GM18861 (cell line): ENCODE measurements at regions not wholly inside any gene's neighbourhood (a gene's known extent, or its start where the extent isn't known, plus 50 kb on each side); places are given as distances from the start of the nearest gene placed in this dataset.
"Not testable (repeated sequence)": the region's sequence is repeated elsewhere in the genome, so short reads cannot be mapped to it uniquely, and the experiment has no call there.

Source experiments
- ATAC-seq: cut with Tn5 transposase; IDR thresholded peaks from one replicate; pipeline ENCODE4 v1.9.1; 2021; ENCODE audit not compliant: unreplicated experiment

DNA sequence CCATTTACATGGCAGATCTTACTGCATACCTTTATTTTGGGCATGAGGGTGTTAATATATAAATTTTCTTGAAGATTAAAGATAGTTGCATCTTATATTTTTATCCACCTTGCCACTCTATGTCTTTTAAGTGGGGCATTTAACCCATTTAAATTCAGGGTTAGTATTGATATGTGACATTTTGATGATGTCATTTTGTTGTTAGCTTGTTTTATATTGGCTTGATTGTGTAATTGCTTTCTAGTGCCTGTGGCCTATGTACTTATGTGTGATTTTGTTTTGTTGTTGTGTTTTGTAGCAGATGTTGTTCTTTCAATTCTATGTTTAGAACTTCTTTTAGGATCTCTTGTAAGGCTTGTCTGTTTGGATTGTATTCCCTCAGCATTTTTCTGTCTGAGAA lies 939.9 kb upstream of the CDH9 start:
- no peak for ATAC-seq

DNA sequence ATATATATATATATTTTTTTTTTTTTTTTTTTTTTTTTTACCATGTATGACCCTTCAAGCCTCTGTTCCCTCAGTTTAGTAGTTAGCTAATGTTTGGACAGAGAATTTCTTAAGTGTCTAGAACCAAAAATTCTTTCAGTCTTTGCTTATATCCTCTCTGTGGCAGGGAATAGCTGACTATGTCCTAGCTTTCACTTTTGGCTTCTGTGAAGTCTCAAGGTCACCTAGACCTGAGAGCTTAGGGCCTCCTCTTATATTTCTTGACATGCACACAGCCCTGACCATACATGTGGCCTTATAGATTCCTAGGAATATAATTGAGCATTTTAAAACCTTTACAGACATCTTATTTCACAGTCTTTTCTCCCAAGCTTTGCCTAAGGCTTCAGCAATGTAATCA lies 930.8 kb upstream of the CDH9 start:
- no peak for ATAC-seq

DNA sequence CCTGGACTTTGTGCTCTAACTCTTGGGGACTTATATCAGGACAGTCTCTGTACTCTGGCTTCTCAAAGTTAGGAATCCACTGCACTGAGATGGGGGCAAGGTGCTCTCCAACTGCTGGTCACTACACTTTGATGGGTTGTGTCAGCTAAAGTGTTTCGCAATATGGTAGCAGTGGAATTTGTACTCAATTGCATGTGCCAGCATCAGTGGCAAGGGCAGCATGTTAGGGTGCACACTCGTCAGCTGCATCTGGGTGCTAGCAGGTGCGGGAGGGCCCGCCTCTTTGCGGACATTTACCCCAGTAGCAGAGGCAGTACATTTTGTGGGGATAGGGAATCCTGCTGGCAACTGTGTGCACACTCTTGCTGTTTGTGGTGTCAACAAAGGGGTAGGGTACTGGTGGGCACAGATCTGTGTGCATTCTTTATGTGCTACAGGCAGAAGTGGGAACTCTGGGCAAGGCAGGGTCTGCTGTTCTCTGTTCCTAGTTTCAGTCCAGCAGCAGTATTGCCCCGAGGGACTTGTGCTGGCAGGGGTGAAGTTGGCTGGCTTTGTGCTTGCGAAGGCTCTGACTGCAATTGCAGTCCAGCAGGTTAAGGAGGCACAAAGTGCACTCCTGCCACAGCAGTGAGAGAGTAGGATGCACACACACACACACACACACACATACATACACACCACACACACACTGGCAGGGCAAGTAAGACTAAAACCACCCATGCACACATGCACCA lies 924.8 kb upstream of the CDH9 start:
- ATAC-seq, result no peak

DNA sequence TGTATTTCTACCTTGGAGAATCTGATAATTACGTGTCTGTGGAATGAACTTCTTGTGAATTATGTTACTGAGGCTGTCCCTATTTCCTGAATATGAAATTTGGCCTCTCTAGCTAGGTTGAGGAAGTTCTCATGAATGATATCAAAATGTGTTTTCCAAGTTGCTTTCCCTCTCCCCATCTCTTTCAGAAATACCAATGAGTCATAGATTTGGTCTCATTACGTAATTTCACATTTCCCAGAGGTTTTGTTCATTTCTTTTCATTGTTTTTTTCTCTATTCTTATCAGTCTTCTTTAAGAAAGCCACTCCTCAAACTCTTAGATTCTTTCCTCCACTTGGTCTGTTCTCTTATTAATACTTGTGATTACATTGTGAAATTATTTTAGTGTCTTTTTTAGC lies 923.8 kb upstream of the CDH9 start:
- ATAC-seq, result no peak

DNA sequence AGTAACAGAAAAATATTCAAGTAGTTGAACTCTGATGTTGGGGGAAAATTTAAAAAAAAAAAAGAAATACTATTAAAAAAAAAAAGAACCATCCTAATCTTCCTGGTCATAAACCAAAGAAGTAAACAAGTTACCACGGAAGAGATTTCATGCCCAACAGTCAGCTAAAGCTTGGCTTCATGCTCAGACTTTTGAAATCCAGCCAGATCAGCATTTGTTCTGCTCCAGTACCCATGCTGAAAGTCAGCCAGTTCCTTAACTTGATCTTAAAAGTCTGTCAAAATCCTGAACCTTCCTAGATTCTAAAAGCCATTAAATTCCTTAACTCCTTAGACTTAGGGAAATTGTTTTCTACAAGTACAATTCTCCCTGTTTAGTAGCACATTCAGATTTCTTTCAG lies 908.7 kb upstream of the CDH9 start:
- ATAC-seq, result no peak

DNA sequence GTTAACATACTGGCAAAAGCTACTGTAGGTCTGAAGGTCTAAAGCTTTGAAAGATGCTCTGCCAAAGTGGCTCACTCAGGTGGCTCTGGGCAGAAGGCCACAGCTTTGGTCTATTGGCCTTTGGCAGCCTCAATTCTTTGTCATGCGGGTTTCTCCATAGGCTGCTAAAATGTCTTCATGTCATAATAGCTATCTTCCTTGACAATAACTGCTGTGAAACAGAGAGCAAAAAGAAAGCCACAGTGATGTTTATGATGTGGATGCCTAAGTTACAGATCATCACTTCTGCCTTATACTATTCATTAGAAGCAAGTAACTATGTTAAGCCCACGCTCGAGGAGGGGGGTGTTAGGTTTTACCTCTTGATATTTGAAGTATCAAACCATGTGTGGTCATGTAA lies 906.1 kb upstream of the CDH9 start:
- no peak for ATAC-seq

DNA sequence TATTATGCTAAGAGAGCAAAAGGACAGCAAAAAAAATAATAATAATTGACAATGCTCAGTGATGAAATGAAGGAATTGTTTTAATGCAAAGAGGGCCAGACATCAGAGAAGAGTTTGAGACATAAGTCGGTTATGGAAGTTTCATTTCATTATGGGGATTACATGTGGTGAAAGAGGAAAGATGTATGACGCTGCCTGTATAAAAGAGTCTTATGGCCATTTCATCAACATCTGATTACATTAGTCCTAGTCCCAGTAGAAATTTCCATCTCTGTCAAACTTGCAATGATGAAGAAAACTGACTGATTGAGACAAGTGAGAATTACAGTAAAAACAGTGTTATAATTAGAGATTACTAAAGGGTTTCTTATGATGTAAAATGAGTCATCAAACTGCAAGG lies 900.6 kb upstream of the CDH9 start:
- no peak for ATAC-seq

DNA sequence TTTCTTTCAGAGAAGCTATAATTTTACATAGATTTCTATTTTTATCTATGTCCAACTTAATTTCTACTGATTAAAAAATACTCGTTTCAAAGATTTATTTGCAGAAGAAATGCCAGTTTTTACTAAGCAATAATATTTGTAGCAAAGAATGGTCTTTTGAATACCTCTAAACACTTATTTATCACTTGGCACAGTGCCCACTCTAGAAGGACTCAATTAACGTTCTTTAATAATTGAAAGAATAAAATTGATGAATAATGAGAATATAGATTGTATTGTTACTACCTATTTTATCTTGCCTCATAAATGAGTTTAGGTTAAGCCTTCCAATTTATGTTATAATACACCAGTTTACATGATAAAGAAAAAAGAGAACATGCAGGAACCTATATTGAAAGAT lies 889.7 kb upstream of the CDH9 start:
- ATAC-seq, result no peak

DNA sequence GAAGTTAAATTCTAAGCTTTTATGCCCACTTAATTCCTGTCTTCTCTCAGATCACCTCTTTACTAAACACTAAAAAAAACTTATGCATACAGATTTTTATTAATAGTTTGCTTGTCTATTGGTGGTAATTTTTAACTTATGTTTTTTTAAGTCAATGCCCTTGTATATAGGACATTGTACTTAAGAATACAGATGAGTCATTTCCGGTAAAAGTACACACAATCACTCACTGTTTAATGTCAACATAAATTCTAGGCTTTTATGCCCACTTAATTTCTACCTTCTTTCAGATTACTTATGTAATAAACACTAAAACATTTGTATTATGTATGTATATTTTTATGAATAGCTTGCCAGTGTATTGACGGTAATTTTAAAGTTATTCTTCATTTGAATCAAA lies 872.8 kb upstream of the CDH9 start:
- ATAC-seq, result no peak

DNA sequence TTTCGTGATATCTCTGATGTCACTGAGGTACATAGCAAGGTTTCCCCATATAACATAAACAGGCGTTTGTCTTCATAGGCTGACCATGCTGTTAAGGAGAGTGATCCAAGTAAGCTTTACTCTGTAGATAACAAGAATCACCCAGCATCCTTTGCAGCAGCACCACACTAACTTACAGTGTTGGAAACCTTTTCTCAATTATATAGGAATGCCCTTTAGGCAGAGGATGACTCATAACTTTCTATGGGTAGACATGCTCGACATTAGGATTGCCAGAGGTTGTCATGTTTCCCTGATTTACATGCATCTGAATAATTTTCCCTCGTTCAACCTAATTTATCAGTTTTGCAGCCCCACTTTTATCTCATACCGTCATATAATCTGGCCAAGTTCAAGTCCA lies 870.0 kb upstream of the CDH9 start:
- no peak for ATAC-seq

DNA sequence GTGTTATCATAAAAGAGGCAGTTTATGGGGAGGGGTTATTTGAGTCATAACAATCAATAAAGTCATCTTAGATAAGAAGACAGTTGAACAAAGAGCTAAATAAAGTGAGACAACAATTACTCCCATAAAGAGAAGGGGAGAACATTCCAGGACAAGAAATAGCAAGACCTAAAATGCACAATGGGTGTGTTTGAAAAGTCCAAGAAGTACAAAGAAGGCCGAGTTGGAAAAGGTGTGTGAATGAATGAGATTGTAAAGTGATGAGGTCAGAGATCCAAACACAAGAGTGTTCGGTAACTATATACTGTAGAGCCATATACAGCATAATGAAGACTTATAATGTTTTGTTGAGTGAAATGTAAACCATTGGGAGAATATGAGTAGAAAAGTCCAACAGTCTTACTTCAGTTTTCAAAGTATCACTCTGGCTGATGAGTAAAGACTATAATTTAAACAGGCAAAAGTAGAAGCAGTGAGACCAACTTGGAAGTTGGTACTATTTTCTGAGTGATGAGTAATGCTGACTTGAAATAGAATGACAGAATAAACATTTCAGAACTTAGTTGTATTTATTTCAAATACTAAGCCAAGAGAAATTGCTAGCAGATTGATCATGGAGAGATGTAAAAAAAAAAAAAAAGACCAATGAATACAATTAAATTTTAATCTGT lies 868.7 kb upstream of the CDH9 start:
- no peak for ATAC-seq

DNA sequence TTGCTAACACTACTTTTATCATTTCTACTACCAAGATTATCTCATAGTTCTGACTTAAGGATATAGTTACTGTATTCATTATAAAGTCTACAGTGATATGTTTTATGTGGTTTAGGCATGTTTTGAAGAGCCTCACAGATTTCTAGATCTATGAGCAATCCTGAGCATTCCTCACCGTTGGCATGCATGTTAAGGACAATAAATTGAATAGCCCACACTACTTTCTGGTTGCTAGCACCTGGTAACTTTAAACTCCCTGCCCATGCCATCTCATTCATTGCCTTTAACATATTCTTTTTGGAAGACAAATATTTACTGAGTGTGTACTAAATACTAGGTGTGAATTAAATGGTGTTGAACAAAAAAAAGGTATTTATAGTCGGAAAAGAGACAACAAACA lies 868.1 kb upstream of the CDH9 start:
- ATAC-seq, result no peak

DNA sequence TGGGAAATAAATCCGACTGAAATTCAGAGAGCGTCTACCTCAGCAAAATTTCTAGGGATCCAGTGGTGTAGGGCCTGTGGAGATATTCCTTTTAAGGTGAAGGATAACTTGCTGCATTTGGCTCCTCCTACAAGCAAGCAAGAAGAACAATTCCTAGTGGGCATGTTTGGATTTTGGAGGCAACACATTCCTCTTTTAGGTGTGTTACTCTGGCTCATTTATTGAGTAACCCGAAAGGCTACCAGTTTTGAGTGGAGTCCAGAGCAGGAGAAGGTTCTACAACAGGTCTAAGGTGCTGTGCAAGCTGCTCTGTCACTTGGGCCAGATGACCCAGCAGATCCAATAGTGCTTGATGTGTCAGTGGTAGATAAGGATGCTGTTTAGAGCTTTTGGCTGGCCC lies 862.4 kb upstream of the CDH9 start:
- no peak for ATAC-seq

DNA sequence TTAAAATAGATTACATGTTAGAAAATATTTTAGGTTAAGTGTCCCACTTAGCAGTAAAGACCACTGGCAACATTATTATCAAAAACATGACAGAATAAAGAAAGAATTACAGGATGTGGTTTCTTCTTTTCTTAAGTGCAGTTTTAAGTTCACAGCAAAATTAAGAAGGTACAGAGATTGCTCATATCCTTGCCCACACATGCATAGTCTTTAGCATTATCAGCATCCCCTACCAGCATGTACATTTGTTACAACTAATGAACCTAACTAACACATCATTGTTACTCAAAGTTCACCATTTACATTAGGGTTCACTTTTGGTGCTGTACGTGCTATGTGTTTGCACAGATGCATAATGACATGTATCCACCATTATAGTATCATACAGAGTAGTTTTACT lies 837.7 kb upstream of the CDH9 start:
- ATAC-seq, result no peak

DNA sequence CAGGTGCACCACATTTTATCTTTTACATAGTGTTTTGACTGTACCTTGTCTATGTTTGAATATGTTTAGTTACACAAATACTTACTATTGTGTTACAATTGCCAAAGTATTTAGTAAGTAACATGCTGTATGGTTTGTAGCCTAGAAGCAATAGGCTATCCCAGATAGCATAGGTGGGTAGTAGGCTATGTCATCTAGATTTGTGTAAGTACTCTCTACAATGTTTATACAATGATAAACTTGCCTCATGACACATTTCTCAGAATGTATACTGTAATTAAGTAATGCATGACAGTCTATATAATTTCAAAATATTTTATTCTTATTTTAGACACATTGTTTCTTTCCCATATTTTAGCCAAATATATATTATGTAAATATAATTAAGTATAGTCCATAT lies 836.8 kb upstream of the CDH9 start:
- ATAC-seq, result no peak

DNA sequence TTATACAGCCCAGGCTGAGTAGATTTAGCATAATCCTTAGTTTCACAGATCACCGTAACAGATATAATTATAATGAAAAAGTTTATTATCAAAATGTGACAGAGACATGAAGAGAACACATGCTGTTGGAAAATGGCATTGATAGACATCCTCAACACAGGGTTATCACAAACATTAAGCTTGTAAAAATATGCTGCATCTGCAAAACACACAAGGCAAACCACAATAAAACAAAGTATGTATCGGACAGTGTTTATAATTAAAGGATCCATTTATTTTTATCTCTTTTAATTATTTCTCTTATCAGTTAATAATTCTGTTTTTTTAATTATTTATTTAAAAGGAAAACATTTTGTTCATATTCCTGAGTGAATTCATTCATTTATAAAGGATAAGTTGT lies 829.9 kb upstream of the CDH9 start:
- no peak for ATAC-seq

DNA sequence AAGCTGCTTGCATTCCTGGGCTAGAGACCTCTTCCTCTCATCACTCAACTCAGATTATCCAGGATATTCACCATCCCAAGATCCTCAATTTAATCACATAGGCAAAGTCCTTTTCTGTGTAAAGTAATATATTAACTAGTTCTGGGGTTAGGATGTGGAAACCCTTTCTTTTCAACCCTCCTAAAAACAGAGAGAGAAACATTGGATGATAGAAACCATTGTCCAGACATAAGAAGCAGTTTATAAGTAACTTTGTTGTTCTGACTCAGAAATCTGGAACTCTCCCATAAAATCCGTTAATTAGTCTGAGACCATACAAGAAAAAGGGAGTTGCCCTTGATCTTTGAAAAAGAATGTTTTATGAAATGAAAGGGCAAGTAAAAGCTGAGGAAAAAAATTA lies 817.1 kb upstream of the CDH9 start:
- no peak for ATAC-seq

DNA sequence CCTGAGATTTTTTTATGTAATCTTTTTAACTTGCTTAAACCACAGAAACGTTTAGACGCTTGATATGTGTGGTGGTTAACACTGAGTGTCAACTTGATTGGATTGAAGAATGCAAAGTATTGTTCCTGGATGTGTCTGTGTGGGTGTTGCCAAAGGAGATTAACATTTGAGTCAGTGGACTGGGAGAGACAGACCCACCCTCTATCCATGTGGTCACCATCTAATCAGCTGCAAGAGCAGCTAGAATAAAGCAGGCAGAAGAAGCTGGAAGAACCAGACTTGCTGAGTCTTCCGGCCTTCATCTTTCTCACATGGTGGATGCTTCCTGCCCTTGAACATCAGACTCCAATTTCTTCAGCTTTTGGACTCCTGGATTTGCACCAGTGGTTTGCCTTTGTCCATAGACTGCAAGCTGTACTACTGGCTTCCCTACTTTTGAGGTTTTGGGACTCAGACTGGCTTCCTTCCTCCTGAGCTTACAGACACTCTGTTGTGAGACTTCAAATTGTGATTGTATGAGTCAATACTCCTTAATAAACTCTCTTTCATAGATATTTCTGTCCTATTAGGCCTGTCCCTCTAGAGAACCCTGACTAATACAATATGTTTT lies 816.0 kb upstream of the CDH9 start:
- ATAC-seq, result no peak

DNA sequence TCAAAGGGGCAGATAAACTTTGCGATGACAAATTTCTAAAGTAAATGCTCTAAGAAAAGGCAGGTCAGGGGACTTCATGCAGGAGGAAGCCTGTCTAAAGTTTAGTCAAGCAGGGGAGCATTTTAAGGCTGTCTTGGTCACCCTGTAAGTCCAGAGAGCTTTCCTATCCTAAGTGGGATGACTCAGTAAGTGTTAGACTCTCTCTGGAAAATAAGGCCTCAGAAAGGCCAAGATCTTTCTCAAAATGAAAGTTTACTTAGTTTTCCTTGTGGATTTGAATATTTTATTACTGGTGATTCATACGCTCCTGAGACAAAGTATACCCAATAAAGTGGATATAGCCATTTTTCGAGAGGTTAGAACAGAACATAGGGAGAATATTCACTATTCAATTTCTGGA lies 806.9 kb upstream of the CDH9 start:
- no peak for ATAC-seq

DNA sequence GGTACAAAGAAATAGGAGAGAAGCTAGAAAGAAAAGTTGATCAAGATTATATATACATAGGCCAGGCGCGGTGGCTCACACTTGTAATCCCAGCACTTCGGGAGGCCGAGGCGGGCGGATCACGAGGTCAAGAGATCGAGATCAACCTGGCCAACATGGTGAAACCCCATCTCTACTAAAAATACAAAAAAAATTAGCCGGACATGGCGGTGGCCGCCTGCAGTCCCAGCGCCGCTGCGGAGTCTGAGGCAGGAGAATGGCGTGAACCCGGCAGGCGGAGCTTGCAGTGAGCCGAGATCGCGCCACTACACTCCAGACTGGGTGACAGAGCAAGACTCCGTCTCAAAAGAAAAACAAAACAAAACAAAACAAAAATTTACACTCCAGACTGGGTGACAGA lies 798.3 kb upstream of the CDH9 start:
- not testable (repeated sequence) for ATAC-seq

DNA sequence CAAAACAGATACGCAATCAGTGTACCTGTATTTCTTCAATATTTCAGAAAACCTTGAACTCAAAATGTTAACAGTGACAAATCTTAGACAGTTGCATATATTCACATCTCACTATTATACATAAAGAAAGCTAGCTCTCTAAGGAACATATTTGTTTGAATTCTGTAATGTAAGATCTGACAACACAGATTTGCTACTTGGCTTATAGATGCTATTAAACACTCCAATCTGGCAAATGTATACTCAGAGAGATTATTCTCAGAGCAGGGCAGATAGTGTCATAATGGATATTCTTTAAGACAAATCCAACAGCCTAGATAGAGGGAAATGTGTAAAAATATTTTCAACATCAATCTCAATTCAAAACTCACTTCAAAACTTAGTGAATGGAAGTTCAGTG lies 794.5 kb upstream of the CDH9 start:
- ATAC-seq, result no peak

DNA sequence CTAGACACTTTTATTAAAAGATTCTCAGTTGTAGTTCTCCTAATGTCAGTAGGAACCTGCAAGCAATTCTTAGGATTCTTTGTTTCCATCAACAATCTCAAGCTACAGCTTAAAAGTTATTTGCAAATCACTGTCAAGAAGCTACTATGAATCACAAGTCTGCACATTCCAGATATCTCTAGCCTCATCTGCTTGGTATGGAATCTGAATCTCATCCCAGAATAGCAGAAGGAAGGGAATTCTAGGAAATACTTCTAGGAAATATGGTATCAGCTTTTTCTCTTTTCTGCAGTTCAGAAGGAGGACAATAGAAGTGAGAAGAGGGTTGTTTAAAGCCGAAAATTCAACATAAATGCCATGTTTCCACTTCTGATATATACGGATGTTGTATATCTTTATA lies 792.2 kb upstream of the CDH9 start:
- ATAC-seq, result no peak

DNA sequence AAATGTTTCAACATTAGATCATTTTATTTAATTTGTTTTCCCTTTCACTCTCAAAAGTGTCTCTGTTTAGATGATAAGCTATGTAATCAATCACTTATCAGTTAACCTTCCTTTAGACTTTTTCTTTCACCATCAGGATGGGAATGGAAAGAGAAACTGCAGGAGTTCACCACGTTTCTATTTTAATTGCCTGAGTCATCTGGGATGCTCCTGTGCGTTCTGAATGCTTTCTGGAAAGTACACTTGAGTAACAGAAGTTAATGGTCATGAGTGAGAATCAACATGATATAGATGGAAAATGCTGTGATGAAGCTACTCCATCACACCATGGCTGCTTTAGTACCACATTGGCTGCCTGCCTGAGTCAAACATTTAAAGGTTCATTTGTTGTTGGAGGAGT lies 783.3 kb upstream of the CDH9 start:
- ATAC-seq, result no peak
